ENCODE measurements at regions not wholly inside any gene's neighbourhood (a gene's known extent, or its start where the extent isn't known, plus 50 kb on each side); places are given as distances from the start of the nearest gene placed in this dataset.

GRCh38 chr14:53491256-53491883, 338.2 kb upstream of the DDHD1 start:
- Histone ChIP-seq H3K27me3 (ENCODE audit: low read length) (no peaks in the 10 kb centered on the region), H3K4me3 (ENCODE audit: insufficient read depth, low read length, poor library complexity, severe bottlenecking) (no peak overlapping the region), H3K9me3 (ENCODE audit: insufficient read depth, low read length) (no peaks in the 10 kb centered on the region), H3K36me3 (ENCODE audit: low read length) (no peaks in the 10 kb centered on the region), H3K9ac (ENCODE audit: low read length) (no peak overlapping the region), H3K79me2 (ENCODE audit: insufficient read depth, low read length) (no peaks in the 10 kb centered on the region), H4K20me1 (ENCODE audit: low read depth, low read length) (no peaks in the 10 kb centered on the region), H3F3A (ENCODE audit: insufficient read depth) (no peaks in the 10 kb centered on the region), H2AFZ (ENCODE audit: low read depth, low read length, severe bottlenecking) (no peak overlapping the region), H3K9me2 (replicated peaks; ENCODE audit: insufficient read depth, low read length) (no peaks in the 10 kb centered on the region), H3K27ac (ENCODE audit: low read depth, low read length) (no peak overlapping the region), H3K4me2 (ENCODE audit: low read depth, low read length, poor library complexity, severe bottlenecking) (no peak overlapping the region)
- TF ChIP-seq CTCF (IDR thresholded peaks at IDR 0.05; ENCODE audit: insufficient read depth, low read length, poor library complexity, severe bottlenecking): no peak
- TF ChIP-seq EZH2phosphoT487 (conservative IDR thresholded peaks at IDR 0.05; ENCODE audit: low read length): no peak

DNA sequence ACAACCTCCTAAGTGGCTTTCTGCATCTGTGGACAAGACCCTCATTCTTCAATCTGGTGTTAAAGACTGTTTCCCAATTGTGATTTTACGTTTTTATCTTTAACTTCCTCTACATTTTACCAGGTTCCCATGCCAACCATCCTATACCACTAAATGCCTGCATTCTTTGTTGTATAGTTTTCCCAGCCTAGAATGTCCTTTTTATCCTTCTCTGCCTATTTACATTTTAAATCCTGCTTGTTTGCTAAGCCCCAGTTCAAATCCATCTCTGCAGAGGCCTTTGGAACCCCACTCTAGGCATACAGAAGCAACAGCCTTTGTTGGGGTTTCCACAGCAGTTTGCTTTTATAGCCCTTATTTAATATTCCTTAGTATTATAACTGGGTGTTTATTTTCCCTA, 325.1 kb upstream of the DDHD1 start:
- Histone ChIP-seq H2AFZ (ENCODE audit: low read depth, low read length, severe bottlenecking) (no peak overlapping the region), H3K4me3 (ENCODE audit: insufficient read depth, low read length, poor library complexity, severe bottlenecking) (no peak overlapping the region), H3K9me3 (ENCODE audit: insufficient read depth, low read length) (no peaks in the 10 kb centered on the region), H3K9ac (ENCODE audit: low read length) (no peak overlapping the region), H4K20me1 (ENCODE audit: low read depth, low read length) (no peaks in the 10 kb centered on the region), H3K36me3 (ENCODE audit: low read length) (no peaks in the 10 kb centered on the region), H3K79me2 (ENCODE audit: insufficient read depth, low read length) (no peaks in the 10 kb centered on the region), H3F3A (ENCODE audit: insufficient read depth) (no peaks in the 10 kb centered on the region), H3K27ac (ENCODE audit: low read depth, low read length) (no peak overlapping the region), H3K4me2 (ENCODE audit: low read depth, low read length, poor library complexity, severe bottlenecking) (no peak overlapping the region), H3K9me2 (replicated peaks; ENCODE audit: insufficient read depth, low read length) (no peaks in the 10 kb centered on the region), H3K27me3 (ENCODE audit: low read length) (no peaks in the 10 kb centered on the region)
- TF ChIP-seq CTCF (IDR thresholded peaks at IDR 0.05; ENCODE audit: insufficient read depth, low read length, poor library complexity, severe bottlenecking) (no peak), EZH2phosphoT487 (conservative IDR thresholded peaks at IDR 0.05; ENCODE audit: low read length) (no peak)

GRCh38 chr14:53473480-53473879, 320.4 kb upstream of the DDHD1 start:
- H4K20me1 ChIP-seq (ENCODE audit: low read depth, low read length): no peaks in the 10 kb centered on the region
- no peaks in the 10 kb centered on the region for H3K79me2 ChIP-seq (ENCODE audit: insufficient read depth, low read length)
- no peaks in the 10 kb centered on the region for H3F3A ChIP-seq (ENCODE audit: insufficient read depth)
- H3K9me3 ChIP-seq (ENCODE audit: insufficient read depth, low read length): no peaks in the 10 kb centered on the region
- no peak overlapping the region for H3K9ac ChIP-seq (ENCODE audit: low read length)
- no peak overlapping the region for H3K4me2 ChIP-seq (ENCODE audit: low read depth, low read length, poor library complexity, severe bottlenecking)
- no peaks in the 10 kb centered on the region for H3K9me2 ChIP-seq (replicated peaks; ENCODE audit: insufficient read depth, low read length)
- H3K27ac ChIP-seq (ENCODE audit: low read depth, low read length): no peak overlapping the region
- no peaks in the 10 kb centered on the region for H3K27me3 ChIP-seq (ENCODE audit: low read length)
- H2AFZ ChIP-seq (ENCODE audit: low read depth, low read length, severe bottlenecking): no peak overlapping the region
- no peak overlapping the region for H3K4me3 ChIP-seq (ENCODE audit: insufficient read depth, low read length, poor library complexity, severe bottlenecking)
- H3K36me3 ChIP-seq (ENCODE audit: low read length): no peaks in the 10 kb centered on the region
- TF ChIP-seq EZH2phosphoT487 (conservative IDR thresholded peaks at IDR 0.05; ENCODE audit: low read length) (no peak), CTCF (IDR thresholded peaks at IDR 0.05; ENCODE audit: insufficient read depth, low read length, poor library complexity, severe bottlenecking) (no peak)

All from SU-DHL-6 (cell line).